KMS-11 (cell line): ENCODE measurements at regions not wholly inside any gene's neighbourhood (a gene's known extent, or its start where the extent isn't known, plus 50 kb on each side); places are given as distances from the start of the nearest gene placed in this dataset.

ENCODE experiments used
- H2AFZ ChIP-seq: fragments of 200-600 bp; sonication (generic); 2 replicates; pipeline ENCODE4 v1.6.1; 2016; ENCODE audit warnings: antibody characterized with exemption, mixed run types, low read depth
- H3K27ac ChIP-seq: fragments of 200-600 bp; sonication (generic); 2 replicates; pipeline ENCODE4 v1.6.1; 2016; ENCODE audit warnings: mild to moderate bottlenecking, mixed run types
- H3K27me3 ChIP-seq: fragments of 200-600 bp; sonication (generic); 2 replicates; pipeline ENCODE4 v1.6.1; 2017; ENCODE audit warnings: mild to moderate bottlenecking, low read depth, mixed run types, moderate library complexity; ENCODE audit not compliant: insufficient read depth
- H3K36me3 ChIP-seq: fragments of 200-600 bp; sonication (generic); 2 replicates; pipeline ENCODE4 v1.6.1; 2017; ENCODE audit warnings: mild to moderate bottlenecking, mixed run types; ENCODE audit not compliant: insufficient read depth
- H3K4me1 ChIP-seq: fragments of 200-600 bp; sonication (generic); 2 replicates; pipeline ENCODE4 v1.6.1; 2016; ENCODE audit warnings: mild to moderate bottlenecking, low read depth, mixed run types; ENCODE audit not compliant: poor library complexity, severe bottlenecking
- H3K4me2 ChIP-seq: fragments of 200-600 bp; sonication (generic); 2 replicates; pipeline ENCODE4 v1.7.0; 2016; ENCODE audit warnings: mild to moderate bottlenecking, mixed run types
- H3K4me3 ChIP-seq: fragments of 200-600 bp; sonication (generic); IDR thresholded peaks from 2 replicates; pipeline ENCODE4 v1.6.1; 2017; ENCODE audit warnings: low read depth, low read length, mixed read lengths; ENCODE audit not compliant: insufficient read depth
- H3K79me2 ChIP-seq: fragments of 200-600 bp; sonication (generic); 2 replicates; pipeline ENCODE4 v1.6.1; 2016; ENCODE audit warnings: low read depth, mixed run types; ENCODE audit not compliant: insufficient read depth
- H3K9ac ChIP-seq: fragments of 200-600 bp; sonication (generic); 2 replicates; pipeline ENCODE4 v1.6.1; 2016; ENCODE audit warnings: mild to moderate bottlenecking, mixed run types
- H4K20me1 ChIP-seq: fragments of 200-600 bp; sonication (generic); 2 replicates; pipeline ENCODE4 v1.6.1; 2016; ENCODE audit warnings: mild to moderate bottlenecking, mixed run types; ENCODE audit not compliant: insufficient read depth
- TF ChIP-seq, protein P1 (sequence below): fragments of 200-600 bp; sonication (generic); conservative IDR thresholded peaks from 2 replicates; pipeline ENCODE4 v1.6.1; 2017; ENCODE audit warnings: low read depth, mild to moderate bottlenecking, antibody characterized with exemption, low read length, moderate library complexity, mixed read lengths

DNA sequence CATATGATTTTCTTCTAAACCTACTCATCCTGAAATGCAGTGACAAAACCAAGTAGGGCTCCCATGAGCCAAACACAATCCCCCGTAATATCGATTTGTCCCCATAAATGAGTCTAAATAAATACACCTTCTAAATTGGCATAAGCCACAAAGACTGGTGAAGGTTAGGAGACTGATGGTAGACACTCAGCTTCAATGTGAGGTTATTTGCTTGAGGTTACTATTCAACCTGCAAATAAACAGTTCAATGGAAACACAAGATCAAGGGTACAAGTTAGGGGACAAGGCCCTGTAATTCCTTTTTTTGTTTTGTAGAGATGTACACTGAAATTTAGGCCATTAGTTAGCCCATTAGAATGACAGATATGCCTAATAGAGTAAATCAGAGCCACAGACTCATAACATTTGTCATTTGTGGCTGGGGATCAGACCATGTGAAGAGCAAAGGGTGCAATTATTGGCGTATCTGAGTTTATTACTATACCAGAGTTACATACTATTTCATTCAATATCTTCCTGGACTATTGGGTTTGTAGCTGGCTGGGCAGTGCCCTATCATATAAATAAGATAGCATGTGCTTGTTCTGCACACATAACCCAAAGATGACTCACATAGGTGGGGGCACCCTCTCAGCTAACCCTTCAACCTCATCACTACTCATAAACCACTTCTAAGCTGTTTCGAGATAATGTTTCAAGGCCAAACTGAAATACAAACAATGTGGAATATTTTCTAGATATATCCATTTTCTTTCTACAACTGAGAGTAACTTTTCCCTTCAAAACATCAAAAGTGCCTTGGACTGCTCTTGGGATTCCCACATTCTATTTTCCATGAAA is 695.3 kb downstream of the KCNA4 start:
- no peak overlapping the region for H3K4me2 ChIP-seq

DNA sequence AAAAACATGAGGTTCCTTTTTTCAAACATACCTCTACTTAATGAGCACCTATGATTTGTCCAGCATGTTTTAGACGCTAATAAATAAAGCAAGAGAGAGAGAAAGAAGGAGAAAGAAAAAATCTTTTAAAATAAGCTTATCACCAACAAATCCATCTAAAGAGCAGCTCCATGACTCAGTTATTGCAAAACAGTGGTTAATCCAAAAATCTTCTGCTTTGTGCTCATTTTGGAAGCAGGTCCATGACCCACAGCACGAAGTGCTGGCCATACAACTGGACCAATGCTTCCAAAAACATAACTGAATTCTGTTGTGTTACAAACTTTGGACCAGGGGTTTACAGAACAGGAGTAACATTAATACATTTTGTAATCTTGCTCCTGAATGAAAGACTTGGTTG is 696.6 kb downstream of the KCNA4 start:
- H3K4me2 ChIP-seq = no peak overlapping the region
- no peaks in the 10 kb centered on the region for H3K79me2 ChIP-seq
- H3K36me3 ChIP-seq = no peaks in the 10 kb centered on the region
- no peaks in the 10 kb centered on the region for H3K4me1 ChIP-seq
- TF ChIP-seq, protein P1, sequence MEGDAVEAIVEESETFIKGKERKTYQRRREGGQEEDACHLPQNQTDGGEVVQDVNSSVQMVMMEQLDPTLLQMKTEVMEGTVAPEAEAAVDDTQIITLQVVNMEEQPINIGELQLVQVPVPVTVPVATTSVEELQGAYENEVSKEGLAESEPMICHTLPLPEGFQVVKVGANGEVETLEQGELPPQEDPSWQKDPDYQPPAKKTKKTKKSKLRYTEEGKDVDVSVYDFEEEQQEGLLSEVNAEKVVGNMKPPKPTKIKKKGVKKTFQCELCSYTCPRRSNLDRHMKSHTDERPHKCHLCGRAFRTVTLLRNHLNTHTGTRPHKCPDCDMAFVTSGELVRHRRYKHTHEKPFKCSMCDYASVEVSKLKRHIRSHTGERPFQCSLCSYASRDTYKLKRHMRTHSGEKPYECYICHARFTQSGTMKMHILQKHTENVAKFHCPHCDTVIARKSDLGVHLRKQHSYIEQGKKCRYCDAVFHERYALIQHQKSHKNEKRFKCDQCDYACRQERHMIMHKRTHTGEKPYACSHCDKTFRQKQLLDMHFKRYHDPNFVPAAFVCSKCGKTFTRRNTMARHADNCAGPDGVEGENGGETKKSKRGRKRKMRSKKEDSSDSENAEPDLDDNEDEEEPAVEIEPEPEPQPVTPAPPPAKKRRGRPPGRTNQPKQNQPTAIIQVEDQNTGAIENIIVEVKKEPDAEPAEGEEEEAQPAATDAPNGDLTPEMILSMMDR = no peak
- H2AFZ ChIP-seq = no peak overlapping the region
- no peaks in the 10 kb centered on the region for H3K27me3 ChIP-seq
- H3K9ac ChIP-seq = no peak overlapping the region
- no peak overlapping the region for H3K4me3 ChIP-seq
- H4K20me1 ChIP-seq = no peaks in the 10 kb centered on the region
- H3K27ac ChIP-seq = no peak overlapping the region

More for the DNA sequence above, 695.3 kb downstream of the KCNA4 start:
- Histone ChIP-seq H3K79me2 (no peaks in the 10 kb centered on the region), H4K20me1 (no peaks in the 10 kb centered on the region), H3K36me3 (no peaks in the 10 kb centered on the region), H3K27ac (no peak overlapping the region), H3K4me1 (no peaks in the 10 kb centered on the region), H3K9ac (no peak overlapping the region), H3K4me3 (no peak overlapping the region), H3K27me3 (no peaks in the 10 kb centered on the region), H2AFZ (no peak overlapping the region)
- TF ChIP-seq, protein P1 = no peak

DNA sequence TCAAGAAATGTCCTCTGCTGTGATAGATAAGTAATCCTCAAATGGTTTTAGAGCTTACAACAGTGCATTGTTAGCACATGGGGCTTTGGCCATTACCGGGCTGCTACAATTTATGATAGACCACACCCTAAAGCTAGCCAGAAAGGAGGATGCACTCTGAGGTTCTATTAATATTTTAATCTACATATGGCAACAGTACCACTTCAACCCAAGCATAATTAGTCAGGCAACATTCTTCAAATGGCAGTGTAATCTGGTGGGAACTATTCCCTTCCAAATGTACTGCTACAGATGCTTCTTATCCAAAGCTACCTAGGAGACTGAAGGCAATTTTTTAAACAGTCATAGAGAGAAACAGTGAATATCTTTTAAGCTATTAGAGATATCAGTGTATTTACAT is 697.6 kb downstream of the KCNA4 start:
- Histone ChIP-seq H3K4me3 (no peak overlapping the region), H3K4me1 (no peaks in the 10 kb centered on the region), H3K36me3 (no peaks in the 10 kb centered on the region), H3K4me2 (no peak overlapping the region), H3K9ac (no peak overlapping the region), H2AFZ (no peak overlapping the region), H3K27ac (no peak overlapping the region), H3K79me2 (no peaks in the 10 kb centered on the region), H4K20me1 (no peaks in the 10 kb centered on the region), H3K27me3 (no peaks in the 10 kb centered on the region)
- TF ChIP-seq, protein P1 = no peak

DNA sequence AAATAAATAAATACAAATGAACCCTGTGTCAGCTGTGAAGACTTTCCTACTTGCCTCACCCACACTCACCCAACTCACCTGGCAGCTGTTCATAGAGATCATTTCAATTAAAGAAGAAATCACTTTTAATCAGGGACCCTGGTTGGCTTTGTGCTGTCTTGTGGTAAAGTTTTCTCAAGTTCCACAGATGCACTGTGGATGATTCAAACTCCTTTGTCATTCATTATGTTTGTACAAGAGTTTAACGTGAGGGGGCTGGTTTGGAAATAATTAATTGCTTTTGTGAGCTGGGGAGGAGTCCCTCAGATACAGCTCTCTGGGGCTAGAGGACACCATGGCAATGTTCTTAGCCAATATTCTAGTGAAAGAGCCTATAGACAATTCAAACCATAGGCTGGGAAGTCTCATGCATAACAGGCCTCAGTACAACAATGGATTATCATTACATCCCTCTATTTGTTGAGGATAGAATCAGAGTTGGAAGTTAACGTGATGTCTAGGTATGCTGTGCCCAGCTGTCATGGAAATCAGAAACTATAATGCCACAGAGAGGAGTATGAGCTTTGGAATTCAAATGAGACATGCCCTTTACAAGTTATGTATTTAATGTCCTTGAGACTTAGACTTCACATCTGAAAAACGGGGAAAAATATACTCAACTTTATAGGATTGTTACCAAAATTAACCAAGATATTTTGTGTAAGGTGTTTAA is 698.5 kb downstream of the KCNA4 start:
- Histone ChIP-seq H3K9ac (no peak overlapping the region), H3K4me2 (no peak overlapping the region), H3K36me3 (no peaks in the 10 kb centered on the region), H3K79me2 (no peaks in the 10 kb centered on the region), H2AFZ (no peak overlapping the region), H4K20me1 (no peaks in the 10 kb centered on the region), H3K27me3 (no peaks in the 10 kb centered on the region), H3K4me1 (no peaks in the 10 kb centered on the region), H3K4me3 (no peak overlapping the region), H3K27ac (no peak overlapping the region)
- TF ChIP-seq, protein P1 = no peak
